Suprapubic skin (tissue), 4 donors: ENCODE measurements at regions not wholly inside any gene's neighbourhood (a gene's known extent, or its start where the extent isn't known, plus 50 kb on each side); places are given as distances from the start of the nearest gene placed in this dataset.

Experiments
- POLR2A ChIP-seq, 2 donors: fragments of 450-650 bp; IDR thresholded peaks; one replicate each; pipeline ENCODE4 v1.6.1; 2017; ENCODE audit warnings: antibody characterized with exemption in 2 of 2, mild to moderate bottlenecking in 2 of 2, moderate library complexity in 2 of 2
- POLR2AphosphoS5 ChIP-seq, 3 donors: sonication (generic); formaldehyde crosslinking; IDR thresholded peaks; one replicate each; pipeline ENCODE4 v1.6.1; 2017; ENCODE audit warnings: antibody characterized with exemption in 3 of 3
- TF ChIP-seq, protein P1 (sequence below), 2 donors: fragments of 200-600 bp in 1 of 2; fragments of 450-650 bp in 1 of 2; sonication (generic) in 1 of 2; IDR thresholded peaks; one replicate each; pipeline ENCODE4 v1.5.1; 2016 to 2019; ENCODE audit warnings: antibody characterized with exemption in 2 of 2, mild to moderate bottlenecking in 1 of 2, moderate library complexity in 1 of 2

DNA sequence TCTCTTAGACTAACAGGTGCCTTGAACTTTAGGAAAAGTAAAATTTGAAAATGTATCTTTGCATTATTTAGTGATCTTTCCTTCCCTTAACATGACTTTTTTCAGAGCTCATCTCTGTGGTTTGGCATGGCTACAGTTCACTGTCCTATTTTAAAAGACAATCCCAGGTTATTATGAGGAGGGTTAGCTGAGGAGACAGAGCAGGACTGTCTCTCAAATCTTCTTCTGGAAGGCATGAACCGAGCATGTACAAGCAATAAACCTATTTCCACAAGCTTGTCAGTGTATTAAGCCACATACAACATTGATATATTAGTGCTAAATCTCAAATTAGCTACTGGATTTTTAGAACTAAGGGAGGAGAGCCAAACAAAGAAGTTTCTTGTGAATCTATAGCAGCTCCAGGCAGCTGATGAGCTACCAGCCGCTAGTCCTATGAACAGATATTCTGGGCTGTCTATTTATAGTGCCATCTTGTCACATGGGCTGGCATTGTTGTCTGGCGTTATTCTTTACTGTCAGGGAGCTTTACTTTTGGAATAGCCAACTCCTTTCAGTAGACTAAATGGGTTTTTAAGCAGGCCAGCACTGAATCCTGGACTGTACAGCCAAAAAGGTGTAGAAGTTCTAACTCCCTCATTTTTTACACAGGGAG is 171.2 kb upstream of the ACTBL2 start:
- TF ChIP-seq, protein P1, sequence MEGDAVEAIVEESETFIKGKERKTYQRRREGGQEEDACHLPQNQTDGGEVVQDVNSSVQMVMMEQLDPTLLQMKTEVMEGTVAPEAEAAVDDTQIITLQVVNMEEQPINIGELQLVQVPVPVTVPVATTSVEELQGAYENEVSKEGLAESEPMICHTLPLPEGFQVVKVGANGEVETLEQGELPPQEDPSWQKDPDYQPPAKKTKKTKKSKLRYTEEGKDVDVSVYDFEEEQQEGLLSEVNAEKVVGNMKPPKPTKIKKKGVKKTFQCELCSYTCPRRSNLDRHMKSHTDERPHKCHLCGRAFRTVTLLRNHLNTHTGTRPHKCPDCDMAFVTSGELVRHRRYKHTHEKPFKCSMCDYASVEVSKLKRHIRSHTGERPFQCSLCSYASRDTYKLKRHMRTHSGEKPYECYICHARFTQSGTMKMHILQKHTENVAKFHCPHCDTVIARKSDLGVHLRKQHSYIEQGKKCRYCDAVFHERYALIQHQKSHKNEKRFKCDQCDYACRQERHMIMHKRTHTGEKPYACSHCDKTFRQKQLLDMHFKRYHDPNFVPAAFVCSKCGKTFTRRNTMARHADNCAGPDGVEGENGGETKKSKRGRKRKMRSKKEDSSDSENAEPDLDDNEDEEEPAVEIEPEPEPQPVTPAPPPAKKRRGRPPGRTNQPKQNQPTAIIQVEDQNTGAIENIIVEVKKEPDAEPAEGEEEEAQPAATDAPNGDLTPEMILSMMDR (IDR thresholded peaks at IDR 0.05) = no peak
- TF ChIP-seq POLR2A (IDR thresholded peaks at IDR 0.05) (no peak), POLR2AphosphoS5 (IDR thresholded peaks at IDR 0.05) (no peak)
